ENCODE measurements at regions not wholly inside any gene's neighbourhood (a gene's known extent, or its start where the extent isn't known, plus 50 kb on each side); places are given as distances from the start of the nearest gene placed in this dataset.

DNA sequence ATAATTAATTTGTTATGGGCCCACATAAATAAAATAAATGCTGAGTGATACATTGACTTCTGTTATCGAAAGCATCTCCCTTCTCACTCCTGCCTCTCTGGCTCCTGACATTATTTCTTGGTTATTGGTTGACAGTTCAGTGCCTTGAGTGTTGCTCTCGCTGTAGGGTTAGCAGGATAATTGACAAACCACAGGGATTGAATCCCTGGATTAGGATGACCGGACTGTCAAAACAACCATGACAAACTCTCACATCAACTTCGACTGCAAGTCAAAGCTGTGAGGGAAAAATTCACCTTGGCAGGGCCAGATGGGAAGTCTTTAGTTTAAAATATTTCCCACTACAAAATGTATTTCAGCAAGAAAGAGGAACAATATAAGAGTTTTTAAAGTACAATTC lies 245.4 kb upstream of the TFAP2D start:
- TF ChIP-seq POLR2A (IDR thresholded peaks at IDR 0.05), result no peak
- TF ChIP-seq, protein P1, sequence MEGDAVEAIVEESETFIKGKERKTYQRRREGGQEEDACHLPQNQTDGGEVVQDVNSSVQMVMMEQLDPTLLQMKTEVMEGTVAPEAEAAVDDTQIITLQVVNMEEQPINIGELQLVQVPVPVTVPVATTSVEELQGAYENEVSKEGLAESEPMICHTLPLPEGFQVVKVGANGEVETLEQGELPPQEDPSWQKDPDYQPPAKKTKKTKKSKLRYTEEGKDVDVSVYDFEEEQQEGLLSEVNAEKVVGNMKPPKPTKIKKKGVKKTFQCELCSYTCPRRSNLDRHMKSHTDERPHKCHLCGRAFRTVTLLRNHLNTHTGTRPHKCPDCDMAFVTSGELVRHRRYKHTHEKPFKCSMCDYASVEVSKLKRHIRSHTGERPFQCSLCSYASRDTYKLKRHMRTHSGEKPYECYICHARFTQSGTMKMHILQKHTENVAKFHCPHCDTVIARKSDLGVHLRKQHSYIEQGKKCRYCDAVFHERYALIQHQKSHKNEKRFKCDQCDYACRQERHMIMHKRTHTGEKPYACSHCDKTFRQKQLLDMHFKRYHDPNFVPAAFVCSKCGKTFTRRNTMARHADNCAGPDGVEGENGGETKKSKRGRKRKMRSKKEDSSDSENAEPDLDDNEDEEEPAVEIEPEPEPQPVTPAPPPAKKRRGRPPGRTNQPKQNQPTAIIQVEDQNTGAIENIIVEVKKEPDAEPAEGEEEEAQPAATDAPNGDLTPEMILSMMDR (IDR thresholded peaks at IDR 0.05 in 4 of 5, conservative IDR thresholded peaks at IDR 0.05 in 1 of 5), result no peak
